WTC11 (cell line): ENCODE measurements at regions not wholly inside any gene's neighbourhood (a gene's known extent, or its start where the extent isn't known, plus 50 kb on each side); places are given as distances from the start of the nearest gene placed in this dataset.

ENCODE experiments used
- ATAC-seq: fragments of 200-7000 bp; cut with Tn5 transposase; 2 replicates; pipeline ENCODE4 v1.10.0; 2021; ENCODE audit warnings: mild to moderate bottlenecking, moderate library complexity
- CTCF ChIA-PET: fragments of 300-600 bp; sonication (Branson Sonifier 250); formaldehyde crosslinking; loops from one replicate; lab custom pipeline; 2021; ENCODE audit warnings: antibody characterized with exemption; lab: Charles Lee
- POLR2A ChIA-PET: fragments of 350-600 bp; sonication (Branson Sonifier 250); formaldehyde crosslinking; loops from one replicate; lab custom pipeline; 2021; ENCODE audit warnings: antibody characterized with exemption; lab: Charles Lee
- DNase-seq: peaks from one replicate; pipeline ENCODE4 v3.0.0; 2021; ENCODE audit warnings: low spot score
- H3K27ac Mint-ChIP-seq: 2 replicates; pipeline ENCODE4 v1.8.0; 2021; ENCODE audit warnings: mixed read lengths
- H3K27me3 Mint-ChIP-seq: 2 replicates; pipeline ENCODE4 v1.8.0; 2021; ENCODE audit warnings: low read depth, mild to moderate bottlenecking, moderate library complexity, mixed read lengths
- H3K36me3 Mint-ChIP-seq: 2 replicates; pipeline ENCODE4 v1.8.0; 2021; ENCODE audit warnings: mixed read lengths
- H3K4me1 Mint-ChIP-seq: 2 replicates; pipeline ENCODE4 v1.8.0; 2022; ENCODE audit warnings: mixed read lengths
- H3K4me3 Mint-ChIP-seq: 2 replicates; pipeline ENCODE4 v1.8.0; 2021; ENCODE audit warnings: mild to moderate bottlenecking, moderate library complexity, mixed read lengths
- H3K9me3 Mint-ChIP-seq: 2 replicates; pipeline ENCODE4 v1.8.0; 2021; ENCODE audit warnings: mixed read lengths
- FOXP1 ChIP-seq: sonication (generic); formaldehyde crosslinking; IDR thresholded peaks from 2 replicates; pipeline ENCODE4 v1.8.0; 2022; ENCODE audit warnings: missing genetic modification reagents, mild to moderate bottlenecking, moderate library complexity, borderline replicate concordance
- GTF2I ChIP-seq: fragments of 250-450 bp; sonication (Bioruptor Pico); conservative IDR thresholded peaks from 2 replicates; pipeline ENCODE4 v1.4.0; 2021; ENCODE audit warnings: mild to moderate bottlenecking
- KAT7 ChIP-seq: sonication (generic); formaldehyde crosslinking; IDR thresholded peaks from 2 replicates; pipeline ENCODE4 v1.8.1; 2023; ENCODE audit warnings: missing genetic modification reagents, mild to moderate bottlenecking, borderline replicate concordance
- NFYB ChIP-seq: sonication (generic); formaldehyde crosslinking; conservative IDR thresholded peaks from 2 replicates; pipeline ENCODE4 v1.8.0; 2022; ENCODE audit warnings: low read depth, missing genetic modification reagents
- NR2C2 ChIP-seq: sonication (generic); formaldehyde crosslinking; IDR thresholded peaks from 2 replicates; pipeline ENCODE4 v1.8.0; 2022; ENCODE audit warnings: mild to moderate bottlenecking, missing genetic modification reagents
- RELA ChIP-seq: sonication (generic); formaldehyde crosslinking; IDR thresholded peaks from 2 replicates; pipeline ENCODE4 v1.8.1; 2022; ENCODE audit warnings: missing genetic modification reagents, mild to moderate bottlenecking, borderline replicate concordance
- SMAD4 ChIP-seq: sonication (generic); formaldehyde crosslinking; IDR thresholded peaks from 2 replicates; pipeline ENCODE4 v1.8.0; 2022; ENCODE audit warnings: mild to moderate bottlenecking, missing genetic modification reagents
- SOX15 ChIP-seq: fragments of 250-450 bp; sonication (Bioruptor Pico); IDR thresholded peaks from 2 replicates; pipeline ENCODE4 v1.9.0; 2021; ENCODE audit warnings: mild to moderate bottlenecking
- TCF7 ChIP-seq: sonication (generic); formaldehyde crosslinking; IDR thresholded peaks from 2 replicates; pipeline ENCODE4 v1.8.0; 2022; ENCODE audit warnings: mild to moderate bottlenecking, low read depth, missing genetic modification reagents, moderate library complexity
- TEAD1 ChIP-seq: sonication (generic); formaldehyde crosslinking; IDR thresholded peaks from 2 replicates; pipeline ENCODE4 v1.8.0; 2022; ENCODE audit warnings: mild to moderate bottlenecking, missing genetic modification reagents
- TEAD4 ChIP-seq: sonication (generic); formaldehyde crosslinking; IDR thresholded peaks from 2 replicates; pipeline ENCODE4 v1.8.0; 2022; ENCODE audit warnings: mild to moderate bottlenecking, missing genetic modification reagents
- ZNF121 ChIP-seq: sonication (generic); formaldehyde crosslinking; IDR thresholded peaks from 2 replicates; pipeline ENCODE4 v1.8.0; 2023; ENCODE audit warnings: missing genetic modification reagents
- ZNF317 ChIP-seq: sonication (generic); formaldehyde crosslinking; IDR thresholded peaks from 2 replicates; pipeline ENCODE4 v1.8.1; 2023; ENCODE audit warnings: low read depth, mild to moderate bottlenecking, moderate library complexity, missing genetic modification reagents, borderline replicate concordance
- TF ChIP-seq, protein P1 (sequence below): sonication (generic); formaldehyde crosslinking; IDR thresholded peaks from 2 replicates; pipeline ENCODE4 v1.8.1; 2023; ENCODE audit warnings: mild to moderate bottlenecking, missing genetic modification reagents
- TF ChIP-seq, protein P2 (sequence below): sonication (generic); formaldehyde crosslinking; IDR thresholded peaks from 2 replicates; pipeline ENCODE4 v1.8.1; 2023; ENCODE audit warnings: mild to moderate bottlenecking, moderate library complexity, missing genetic modification reagents
- TF ChIP-seq, protein P3 (sequence below): sonication (generic); formaldehyde crosslinking; IDR thresholded peaks from 2 replicates; pipeline ENCODE4 v1.8.1; 2023; ENCODE audit warnings: mild to moderate bottlenecking, missing genetic modification reagents, borderline replicate concordance
- TF ChIP-seq, protein P4 (sequence below): sonication (generic); formaldehyde crosslinking; IDR thresholded peaks from 2 replicates; pipeline ENCODE4 v1.8.0; 2022; ENCODE audit warnings: mild to moderate bottlenecking, missing genetic modification reagents
- TF ChIP-seq, protein P5 (sequence below): sonication (generic); formaldehyde crosslinking; IDR thresholded peaks from 2 replicates; pipeline ENCODE4 v1.8.0; 2022; ENCODE audit warnings: mild to moderate bottlenecking, missing genetic modification reagents

DNA sequence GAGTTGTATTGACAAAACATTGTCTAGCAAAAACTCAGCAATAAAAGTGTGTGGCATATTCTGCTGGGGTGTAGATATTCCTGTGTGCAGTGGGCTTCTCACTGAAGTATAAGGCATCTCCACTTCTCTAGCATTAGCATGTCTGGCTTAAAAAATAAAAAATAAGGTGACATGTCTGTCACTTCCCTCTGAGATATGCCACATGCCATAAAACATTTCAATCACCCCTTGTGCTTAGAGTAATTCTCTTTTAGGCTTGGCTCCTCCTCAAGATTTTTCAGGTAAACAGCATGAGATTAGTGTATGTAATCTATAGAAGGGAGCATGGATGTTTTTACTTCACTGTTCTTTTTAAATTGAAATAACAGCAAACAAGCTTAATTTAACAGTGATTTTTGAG is 194.4 kb upstream of the SNX7 start:
- ChIA-PET POLR2A (no interaction called here), CTCF (interaction anchor here (1.4 kb wide), 1 partner anchor 418 kb away, joined by 6 read pairs; no protein-coding TSS in a partner anchor)
- Mint-ChIP-seq H3K27ac (no peak overlapping the region), H3K9me3 (no peaks in the 10 kb centered on the region), H3K27me3 (no peaks in the 10 kb centered on the region; the same call in 1 of the 2 replicates), H3K36me3 (no peaks in the 10 kb centered on the region), H3K4me3 (no peak overlapping the region), H3K4me1 (peaks cover 13% of the 10 kb centered on the region)
- TF ChIP-seq, protein P1, sequence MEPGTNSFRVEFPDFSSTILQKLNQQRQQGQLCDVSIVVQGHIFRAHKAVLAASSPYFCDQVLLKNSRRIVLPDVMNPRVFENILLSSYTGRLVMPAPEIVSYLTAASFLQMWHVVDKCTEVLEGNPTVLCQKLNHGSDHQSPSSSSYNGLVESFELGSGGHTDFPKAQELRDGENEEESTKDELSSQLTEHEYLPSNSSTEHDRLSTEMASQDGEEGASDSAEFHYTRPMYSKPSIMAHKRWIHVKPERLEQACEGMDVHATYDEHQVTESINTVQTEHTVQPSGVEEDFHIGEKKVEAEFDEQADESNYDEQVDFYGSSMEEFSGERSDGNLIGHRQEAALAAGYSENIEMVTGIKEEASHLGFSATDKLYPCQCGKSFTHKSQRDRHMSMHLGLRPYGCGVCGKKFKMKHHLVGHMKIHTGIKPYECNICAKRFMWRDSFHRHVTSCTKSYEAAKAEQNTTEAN (CRISPR knock-in tag), result no peak
- TF ChIP-seq TEAD4 (CRISPR knock-in tag), result no peak
- TF ChIP-seq, protein P2, sequence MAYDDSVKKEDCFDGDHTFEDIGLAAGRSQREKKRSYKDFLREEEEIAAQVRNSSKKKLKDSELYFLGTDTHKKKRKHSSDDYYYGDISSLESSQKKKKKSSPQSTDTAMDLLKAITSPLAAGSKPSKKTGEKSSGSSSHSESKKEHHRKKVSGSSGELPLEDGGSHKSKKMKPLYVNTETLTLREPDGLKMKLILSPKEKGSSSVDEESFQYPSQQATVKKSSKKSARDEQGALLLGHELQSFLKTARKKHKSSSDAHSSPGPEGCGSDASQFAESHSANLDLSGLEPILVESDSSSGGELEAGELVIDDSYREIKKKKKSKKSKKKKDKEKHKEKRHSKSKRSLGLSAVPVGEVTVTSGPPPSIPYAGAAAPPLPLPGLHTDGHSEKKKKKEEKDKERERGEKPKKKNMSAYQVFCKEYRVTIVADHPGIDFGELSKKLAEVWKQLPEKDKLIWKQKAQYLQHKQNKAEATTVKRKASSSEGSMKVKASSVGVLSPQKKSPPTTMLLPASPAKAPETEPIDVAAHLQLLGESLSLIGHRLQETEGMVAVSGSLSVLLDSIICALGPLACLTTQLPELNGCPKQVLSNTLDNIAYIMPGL, result no peak
- TF ChIP-seq NR2C2, result no peak
- TF ChIP-seq, protein P3, sequence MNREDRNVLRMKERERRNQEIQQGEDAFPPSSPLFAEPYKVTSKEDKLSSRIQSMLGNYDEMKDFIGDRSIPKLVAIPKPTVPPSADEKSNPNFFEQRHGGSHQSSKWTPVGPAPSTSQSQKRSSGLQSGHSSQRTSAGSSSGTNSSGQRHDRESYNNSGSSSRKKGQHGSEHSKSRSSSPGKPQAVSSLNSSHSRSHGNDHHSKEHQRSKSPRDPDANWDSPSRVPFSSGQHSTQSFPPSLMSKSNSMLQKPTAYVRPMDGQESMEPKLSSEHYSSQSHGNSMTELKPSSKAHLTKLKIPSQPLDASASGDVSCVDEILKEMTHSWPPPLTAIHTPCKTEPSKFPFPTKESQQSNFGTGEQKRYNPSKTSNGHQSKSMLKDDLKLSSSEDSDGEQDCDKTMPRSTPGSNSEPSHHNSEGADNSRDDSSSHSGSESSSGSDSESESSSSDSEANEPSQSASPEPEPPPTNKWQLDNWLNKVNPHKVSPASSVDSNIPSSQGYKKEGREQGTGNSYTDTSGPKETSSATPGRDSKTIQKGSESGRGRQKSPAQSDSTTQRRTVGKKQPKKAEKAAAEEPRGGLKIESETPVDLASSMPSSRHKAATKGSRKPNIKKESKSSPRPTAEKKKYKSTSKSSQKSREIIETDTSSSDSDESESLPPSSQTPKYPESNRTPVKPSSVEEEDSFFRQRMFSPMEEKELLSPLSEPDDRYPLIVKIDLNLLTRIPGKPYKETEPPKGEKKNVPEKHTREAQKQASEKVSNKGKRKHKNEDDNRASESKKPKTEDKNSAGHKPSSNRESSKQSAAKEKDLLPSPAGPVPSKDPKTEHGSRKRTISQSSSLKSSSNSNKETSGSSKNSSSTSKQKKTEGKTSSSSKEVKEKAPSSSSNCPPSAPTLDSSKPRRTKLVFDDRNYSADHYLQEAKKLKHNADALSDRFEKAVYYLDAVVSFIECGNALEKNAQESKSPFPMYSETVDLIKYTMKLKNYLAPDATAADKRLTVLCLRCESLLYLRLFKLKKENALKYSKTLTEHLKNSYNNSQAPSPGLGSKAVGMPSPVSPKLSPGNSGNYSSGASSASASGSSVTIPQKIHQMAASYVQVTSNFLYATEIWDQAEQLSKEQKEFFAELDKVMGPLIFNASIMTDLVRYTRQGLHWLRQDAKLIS (CRISPR knock-in tag), result no peak
- TF ChIP-seq NFYB (CRISPR knock-in tag), result no peak
- no peak for TF ChIP-seq TCF7 (CRISPR knock-in tag)
- no peak for TF ChIP-seq ZNF317 (CRISPR knock-in tag)
- no peak for TF ChIP-seq SMAD4 (CRISPR knock-in tag)
- TF ChIP-seq TEAD1 (CRISPR knock-in tag), result no peak
- TF ChIP-seq, protein P4, sequence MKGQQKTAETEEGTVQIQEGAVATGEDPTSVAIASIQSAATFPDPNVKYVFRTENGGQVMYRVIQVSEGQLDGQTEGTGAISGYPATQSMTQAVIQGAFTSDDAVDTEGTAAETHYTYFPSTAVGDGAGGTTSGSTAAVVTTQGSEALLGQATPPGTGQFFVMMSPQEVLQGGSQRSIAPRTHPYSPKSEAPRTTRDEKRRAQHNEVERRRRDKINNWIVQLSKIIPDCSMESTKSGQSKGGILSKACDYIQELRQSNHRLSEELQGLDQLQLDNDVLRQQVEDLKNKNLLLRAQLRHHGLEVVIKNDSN (CRISPR knock-in tag), result no peak
- TF ChIP-seq SOX15 (CRISPR knock-in tag), result no peak
- no peak for ATAC-seq
- no peak for DNase-seq

DNA sequence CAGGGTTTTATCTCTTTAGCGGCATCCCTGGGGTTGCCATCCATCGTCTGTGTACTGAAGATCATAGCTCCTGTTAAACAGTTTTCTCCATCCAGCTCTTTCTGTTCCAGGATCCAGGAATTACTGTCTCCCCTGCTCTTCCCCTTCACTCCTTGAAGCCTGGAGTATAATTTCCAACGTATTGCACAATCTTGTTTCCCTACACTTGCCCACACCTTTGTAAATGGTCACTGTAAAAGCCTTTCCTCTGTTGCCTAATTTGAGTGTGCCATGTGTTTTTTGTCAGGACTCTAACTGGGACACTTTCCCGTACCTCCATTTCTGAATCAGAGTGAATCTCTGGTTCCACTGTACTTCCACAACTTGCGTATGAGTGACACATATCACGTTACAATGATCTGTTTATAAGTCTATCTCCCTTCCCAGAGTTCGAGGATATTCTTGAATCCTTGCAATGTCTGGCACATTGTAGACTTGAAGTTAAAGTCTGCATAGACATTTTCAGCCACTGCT is 199.6 kb upstream of the SNX7 start:
- no peak overlapping the region for H3K4me3 Mint-ChIP-seq
- CTCF ChIA-PET, result no interaction called here
- H3K36me3 Mint-ChIP-seq, result no peaks in the 10 kb centered on the region
- DNase-seq, result no peak
- peaks cover 21% of the 10 kb centered on the region for H3K4me1 Mint-ChIP-seq
- POLR2A ChIA-PET, result no interaction called here
- TF ChIP-seq KAT7 (CRISPR knock-in tag), result no peak
- TF ChIP-seq ZNF121 (CRISPR knock-in tag), result no peak
- no peak for TF ChIP-seq FOXP1
- TF ChIP-seq RELA (CRISPR knock-in tag), result no peak
- TF ChIP-seq GTF2I (CRISPR knock-in tag), result no peak
- TF ChIP-seq, protein P5, sequence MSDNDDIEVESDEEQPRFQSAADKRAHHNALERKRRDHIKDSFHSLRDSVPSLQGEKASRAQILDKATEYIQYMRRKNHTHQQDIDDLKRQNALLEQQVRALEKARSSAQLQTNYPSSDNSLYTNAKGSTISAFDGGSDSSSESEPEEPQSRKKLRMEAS (CRISPR knock-in tag), result no peak
- H3K27ac Mint-ChIP-seq, result no peak overlapping the region
- no peak for ATAC-seq
- H3K27me3 Mint-ChIP-seq, result peaks cover 4% of the 10 kb centered on the region
- H3K9me3 Mint-ChIP-seq, result no peaks in the 10 kb centered on the region
